T-cell (primary cell): ENCODE measurements at regions not wholly inside any gene's neighbourhood (a gene's known extent, or its start where the extent isn't known, plus 50 kb on each side); places are given as distances from the start of the nearest gene placed in this dataset.

Experiments used
- ATAC-seq, 4 experiments: fragments of 200-7000 bp in 3 of 4; fragments of 150-1000 bp in 1 of 4; cut with Tn5 transposase; replicated peaks in 1 of 4; 1 replicate in 3 of 4; 2 replicates in 1 of 4; pipeline ENCODE4 v1.10.0; 2021; ENCODE audit warnings: moderate library complexity in 3 of 4, mild to moderate bottlenecking in 2 of 4, moderate number of reproducible peaks in 1 of 4
- CTCF ChIA-PET, 2 donors: fragments of 300-600 bp; sonication (Branson Sonifier 250); formaldehyde crosslinking; loops; one replicate each; lab custom pipeline; 2022; ENCODE audit warnings: antibody characterized with exemption in 2 of 2; lab: Charles Lee
- POLR2A ChIA-PET, 2 donors: fragments of 300-600 bp; sonication (Branson Sonifier 250); formaldehyde crosslinking; loops; one replicate each; lab custom pipeline; 2022; ENCODE audit warnings: antibody characterized with exemption in 2 of 2; lab: Charles Lee
- DNase-seq, 35 experiments: peaks; one replicate each; pipeline versions ENCODE4 v3.0.0 to v3.0.0-alpha.2; 2013 to 2023
- H3K27ac ChIP-seq: one replicate; pipeline ENCODE4 v1.5.1; 2013; ENCODE audit warnings: low read length
- H3K27me3 ChIP-seq, 2 experiments: replicated peaks in 1 of 2; 1 replicate in 1 of 2; 2 replicates in 1 of 2; pipeline versions ENCODE4 v1.6.1 to v1.7.0; 2013; ENCODE audit warnings: low read length in 1 of 2, mixed read lengths in 1 of 2; ENCODE audit not compliant: control insufficient read depth in 2 of 2, insufficient read depth in 2 of 2; ENCODE audit errors: extremely low read depth in 1 of 2
- H3K36me3 ChIP-seq, 2 donors: 1 replicate in 1 of 2; 2 replicates in 1 of 2; pipeline versions ENCODE4 v1.6.1 to v1.7.0; 2013; ENCODE audit warnings: low read length in 1 of 2; ENCODE audit not compliant: control insufficient read depth in 2 of 2, insufficient read depth in 1 of 2; ENCODE audit errors: extremely low read depth in 1 of 2
- H3K4me1 ChIP-seq, 2 experiments: 1 replicate in 1 of 2; 2 replicates in 1 of 2; pipeline versions ENCODE4 v1.6.1 to v1.7.0; 2013; ENCODE audit warnings: low read length in 2 of 2, mixed read lengths in 1 of 2; ENCODE audit not compliant: insufficient read depth in 2 of 2, control insufficient read depth in 1 of 2; ENCODE audit errors: extremely low read depth in 1 of 2
- H3K4me3 ChIP-seq, 2 donors: 1 replicate in 1 of 2; 2 replicates in 1 of 2; pipeline versions ENCODE4 v1.5.1 to v1.7.0; 2013; ENCODE audit warnings: mild to moderate bottlenecking in 2 of 2, low read length in 1 of 2, moderate library complexity in 1 of 2; ENCODE audit not compliant: control insufficient read depth in 1 of 2; ENCODE audit errors: extremely low read depth in 1 of 2
- H3K9me3 ChIP-seq: 2 replicates; pipeline ENCODE4 v1.7.0; 2013
- H3K27ac Mint-ChIP-seq, 2 donors: one replicate each; pipeline ENCODE4 v1.8.0; 2020 to 2021; ENCODE audit warnings: mild to moderate bottlenecking in 2 of 2, mixed read lengths in 2 of 2
- H3K27me3 Mint-ChIP-seq, 2 donors: one replicate each; pipeline ENCODE4 v1.8.0; 2021 to 2022; ENCODE audit warnings: mixed read lengths in 2 of 2
- H3K36me3 Mint-ChIP-seq: one replicate; pipeline ENCODE4 v1.8.0; 2021; ENCODE audit warnings: mixed read lengths
- H3K4me1 Mint-ChIP-seq, 3 donors: one replicate each; pipeline ENCODE4 v1.8.0; 2020 to 2022; ENCODE audit warnings: mixed read lengths in 3 of 3, mild to moderate bottlenecking in 1 of 3
- H3K4me3 Mint-ChIP-seq, 3 donors: one replicate each; pipeline ENCODE4 v1.8.0; 2020 to 2022; ENCODE audit warnings: mild to moderate bottlenecking in 3 of 3, mixed read lengths in 3 of 3, moderate library complexity in 3 of 3
- H3K9me3 Mint-ChIP-seq, 3 donors: one replicate each; pipeline ENCODE4 v1.8.0; 2020 to 2022; ENCODE audit warnings: mixed read lengths in 3 of 3
- WGBS: methylation state at CpG from one replicate; pipeline ENCODE4 v1.1.5; 2013; ENCODE audit warnings: missing lambda C conversion rate; ENCODE audit not compliant: insufficient coverage; 5-methylcytosine and 5-hydroxymethylcytosine counted together

DNA sequence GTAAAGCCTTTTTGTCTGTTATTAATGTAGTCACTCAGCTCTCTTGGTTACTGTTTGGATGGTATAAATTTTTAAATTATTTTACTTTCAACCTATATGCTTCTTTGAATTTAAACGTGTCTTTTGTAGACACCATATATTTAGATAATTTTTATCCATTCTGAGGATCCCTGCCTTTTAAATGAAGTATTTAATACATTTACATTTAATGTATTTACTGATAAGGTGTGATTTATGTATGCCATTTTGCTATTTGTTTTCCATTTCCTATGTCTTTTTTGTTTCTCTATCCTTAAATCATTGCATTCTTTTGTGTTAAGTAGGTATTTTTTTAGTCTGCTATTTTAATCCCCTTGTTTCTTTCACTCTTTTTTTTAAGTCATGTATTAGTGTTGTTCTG is 238.0 kb downstream of the RAB28 start:
- H3K9me3 Mint-ChIP-seq: peaks cover 23 to 39% (median 28%) of the 10 kb centered on the region in 3 donors
- CTCF ChIA-PET: no interaction called here
- DNase-seq (no peak), ATAC-seq (no peak)
- POLR2A ChIA-PET: no interaction called here
- no peaks in the 10 kb centered on the region for H3K4me1 ChIP-seq
- no peaks in the 10 kb centered on the region for H3K27me3 Mint-ChIP-seq
- H3K4me3 Mint-ChIP-seq: no peak overlapping the region
- H3K27ac Mint-ChIP-seq: no peak overlapping the region
- no CpG with 5 or more reads among the region's 1 CpG for WGBS
- no peak overlapping the region for H3K27ac ChIP-seq
- H3K36me3 Mint-ChIP-seq: peaks cover 10% of the 10 kb centered on the region
- H3K27me3 ChIP-seq: no peaks in the 10 kb centered on the region
- H3K9me3 ChIP-seq: no peaks in the 10 kb centered on the region
- H3K4me3 ChIP-seq: no peak overlapping the region
- no peaks in the 10 kb centered on the region for H3K36me3 ChIP-seq
- no peaks in the 10 kb centered on the region for H3K4me1 Mint-ChIP-seq

DNA sequence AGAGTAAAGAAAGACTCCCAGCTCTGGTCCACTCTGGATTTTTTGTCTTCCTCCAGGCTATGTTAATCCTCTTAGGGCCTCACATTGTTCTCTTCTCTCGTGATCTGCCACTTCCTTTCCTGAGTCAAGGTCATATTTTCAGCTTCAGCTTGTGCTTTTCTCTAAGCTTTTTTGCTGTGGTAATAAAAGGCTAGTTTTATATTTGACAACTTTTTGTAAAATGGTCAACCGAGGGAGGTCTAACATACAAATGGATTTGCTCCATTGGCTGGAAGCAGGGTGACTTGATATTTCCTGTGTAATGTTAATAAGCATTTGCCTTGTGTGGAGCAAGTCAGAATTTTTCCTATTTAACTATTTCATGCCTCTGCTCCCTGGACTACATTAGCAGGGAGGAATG is 239.7 kb downstream of the RAB28 start:
- H3K27me3 ChIP-seq: no peaks in the 10 kb centered on the region
- no peaks in the 10 kb centered on the region for H3K4me1 ChIP-seq
- ATAC-seq (no peak), DNase-seq (no peak)
- H3K27ac ChIP-seq: no peak overlapping the region
- no peaks in the 10 kb centered on the region for H3K27me3 Mint-ChIP-seq
- H3K27ac Mint-ChIP-seq: no peak overlapping the region
- no peaks in the 10 kb centered on the region for H3K4me1 Mint-ChIP-seq
- WGBS: no CpG with 5 or more reads among the region's 2 CpGs
- no peaks in the 10 kb centered on the region for H3K36me3 ChIP-seq
- H3K9me3 Mint-ChIP-seq: peaks cover 12 to 30% (median 15%) of the 10 kb centered on the region in 3 donors
- H3K9me3 ChIP-seq: no peaks in the 10 kb centered on the region
- H3K36me3 Mint-ChIP-seq: peaks cover 7% of the 10 kb centered on the region
- ChIA-PET POLR2A (no interaction called here), CTCF (no interaction called here)
- no peak overlapping the region for H3K4me3 ChIP-seq
- H3K4me3 Mint-ChIP-seq: no peak overlapping the region

DNA sequence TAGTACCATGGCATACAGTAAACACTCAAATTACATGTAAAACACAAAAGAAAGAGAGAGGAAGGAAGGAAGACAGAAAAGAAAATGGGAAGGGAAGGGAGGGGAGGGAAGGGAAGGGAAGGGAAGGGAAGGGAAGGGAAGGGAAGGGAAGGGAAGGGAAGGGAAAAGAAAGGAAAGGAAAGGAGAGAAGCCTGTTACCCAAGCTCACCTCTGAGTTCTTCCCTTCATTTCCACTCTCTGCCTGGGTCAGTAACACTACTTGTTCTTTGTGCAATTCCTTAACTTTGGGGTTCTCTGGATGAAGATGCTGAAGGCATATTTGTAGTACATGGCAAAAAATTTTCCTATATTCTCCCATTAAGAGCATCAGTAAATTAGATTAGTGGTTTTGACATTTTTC is 241.0 kb downstream of the RAB28 start:
- ChIA-PET CTCF (no interaction called here), POLR2A (no interaction called here)
- Mint-ChIP-seq H3K9me3 (peaks cover 7 to 21% (median 9%) of the 10 kb centered on the region in 3 donors), H3K4me3 (no peak overlapping the region), H3K27me3 (no peaks in the 10 kb centered on the region), H3K27ac (no peak overlapping the region), H3K36me3 (peaks cover 7% of the 10 kb centered on the region), H3K4me1 (no peaks in the 10 kb centered on the region)
- Histone ChIP-seq H3K36me3 (no peaks in the 10 kb centered on the region), H3K4me1 (no peaks in the 10 kb centered on the region), H3K27ac (no peak overlapping the region), H3K27me3 (no peaks in the 10 kb centered on the region), H3K4me3 (no peak overlapping the region), H3K9me3 (no peaks in the 10 kb centered on the region)
- ATAC-seq: no peak
- DNase-seq: no peak

DNA sequence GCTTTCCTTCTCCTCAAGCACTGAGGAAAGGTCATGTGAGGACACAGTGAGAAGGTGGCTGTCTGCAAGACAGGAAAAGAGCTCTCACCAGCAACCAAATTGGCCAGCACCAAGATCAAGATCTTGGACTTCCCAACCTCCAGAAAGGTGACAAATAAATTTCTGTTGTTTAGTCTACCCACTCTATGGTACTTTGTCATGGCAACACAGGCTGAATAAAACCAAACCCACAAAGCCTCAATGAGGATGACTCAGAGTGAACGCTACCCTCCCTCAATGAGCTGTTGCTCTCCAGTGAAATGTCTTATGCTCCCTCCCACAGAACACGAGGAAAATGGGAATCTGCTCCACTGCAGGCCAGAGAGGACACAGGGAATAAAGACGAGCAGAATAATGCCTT is 244.1 kb downstream of the RAB28 start:
- ATAC-seq: no peak
- no peak overlapping the region for H3K4me3 Mint-ChIP-seq
- no peaks in the 10 kb centered on the region for H3K4me1 ChIP-seq
- POLR2A ChIA-PET: no interaction called here
- DNase-seq: no peak
- no peaks in the 10 kb centered on the region for H3K4me1 Mint-ChIP-seq
- H3K27me3 ChIP-seq: no peaks in the 10 kb centered on the region
- H3K4me3 ChIP-seq: no peak overlapping the region
- peaks cover 0 to 16% (median 11%) of the 10 kb centered on the region in 3 donors for H3K9me3 Mint-ChIP-seq
- H3K36me3 ChIP-seq: no peaks in the 10 kb centered on the region
- H3K27ac ChIP-seq: no peak overlapping the region
- no peak overlapping the region for H3K27ac Mint-ChIP-seq
- H3K36me3 Mint-ChIP-seq: peaks cover 4% of the 10 kb centered on the region
- no peaks in the 10 kb centered on the region for H3K9me3 ChIP-seq
- 57% methylated on average over 3 of the region's 3 CpGs for WGBS
- H3K27me3 Mint-ChIP-seq: no peaks in the 10 kb centered on the region
- CTCF ChIA-PET: interaction anchor here in 1 of 2 donors (0.5 kb wide), 1 partner anchor 1986 kb away, joined by 4 read pairs; no protein-coding TSS in a partner anchor

DNA sequence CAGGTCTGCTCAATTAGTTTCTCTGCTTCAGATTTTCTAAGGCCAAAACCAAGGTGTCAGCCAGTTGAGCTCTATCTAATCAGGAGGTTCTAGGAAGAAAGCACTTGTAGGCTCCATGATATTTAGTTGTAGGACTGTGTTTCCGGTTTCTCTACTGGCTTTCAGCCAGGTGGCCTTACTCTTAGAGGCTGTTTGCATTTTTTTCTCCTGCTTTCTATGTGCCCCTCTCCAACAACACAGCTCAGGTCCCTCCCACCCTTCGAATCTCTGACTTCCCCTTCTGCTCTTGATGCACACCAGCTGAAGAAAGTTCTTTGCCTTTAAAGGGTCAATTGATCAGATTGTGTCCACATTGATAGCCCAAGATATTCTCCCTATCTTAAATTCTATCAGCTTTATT is 245.2 kb downstream of the RAB28 start:
- Mint-ChIP-seq H3K36me3 (peaks cover 4% of the 10 kb centered on the region), H3K27ac (no peak overlapping the region)

DNA sequence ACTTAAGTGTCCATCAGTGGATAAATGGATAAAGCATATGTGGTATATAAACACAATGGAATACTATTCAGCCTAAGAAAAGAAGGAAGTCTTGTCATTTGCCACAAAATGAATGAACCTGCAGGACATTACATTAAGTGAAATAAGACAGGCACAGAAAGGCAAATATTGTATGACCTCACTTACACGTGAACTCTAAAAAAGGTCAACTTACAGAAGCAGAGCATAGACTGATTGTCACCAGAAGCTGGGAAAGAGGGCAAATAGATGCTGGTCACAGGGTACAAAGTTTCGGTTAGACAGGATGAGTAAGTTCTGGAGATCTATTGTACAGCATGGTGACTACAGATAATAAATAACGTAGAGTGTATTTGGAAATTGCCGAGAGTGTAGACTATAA is 247.7 kb downstream of the RAB28 start:
- no peak overlapping the region for H3K27ac Mint-ChIP-seq

More for the DNA sequence above, 245.2 kb downstream of the RAB28 start:
- Histone ChIP-seq H3K4me3 (no peak overlapping the region), H3K27me3 (no peaks in the 10 kb centered on the region), H3K9me3 (no peaks in the 10 kb centered on the region), H3K36me3 (no peaks in the 10 kb centered on the region), H3K27ac (no peak overlapping the region), H3K4me1 (no peaks in the 10 kb centered on the region)
- ChIA-PET CTCF (no interaction called here), POLR2A (interaction anchor here in 1 of 2 donors (0.6 kb wide), 1 partner anchor 199 kb away, joined by 3 read pairs; no protein-coding TSS in a partner anchor)
- no peak for DNase-seq
- Mint-ChIP-seq H3K27me3 (no peaks in the 10 kb centered on the region), H3K9me3 (peaks cover 0 to 11% (median 8%) of the 10 kb centered on the region in 3 donors), H3K4me1 (no peaks in the 10 kb centered on the region), H3K4me3 (no peak overlapping the region)
- ATAC-seq: no peak
- 63% methylated on average over 1 of the region's 2 CpGs for WGBS

DNA sequence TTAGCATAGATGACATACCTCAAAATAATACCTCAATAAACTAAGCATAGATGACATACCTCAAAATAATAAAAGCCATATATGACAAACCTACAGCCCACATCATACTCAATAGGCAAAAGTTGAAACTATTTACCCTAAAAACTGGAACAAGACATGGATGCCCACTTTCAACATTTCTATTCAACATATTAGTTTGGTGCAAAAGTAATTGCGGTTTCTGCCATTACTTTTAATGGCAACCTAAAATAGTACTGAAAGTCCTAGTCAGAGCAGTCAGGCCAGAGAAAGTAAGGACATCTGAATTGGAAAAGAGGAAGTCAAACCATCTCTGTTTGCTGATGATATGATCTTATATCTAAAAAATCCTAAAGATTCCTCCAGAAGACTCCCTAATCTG is 250.4 kb downstream of the RAB28 start:
- WGBS: no CpG with 5 or more reads among the region's 1 CpG
- H3K9me3 Mint-ChIP-seq: peaks cover 17 to 43% (median 41%) of the 10 kb centered on the region in 3 donors
- POLR2A ChIA-PET: no interaction called here

More for the DNA sequence above, 247.7 kb downstream of the RAB28 start:
- no peaks in the 10 kb centered on the region for H3K27me3 Mint-ChIP-seq
- CTCF ChIA-PET: no interaction called here
- H3K36me3 ChIP-seq: no peaks in the 10 kb centered on the region
- no peaks in the 10 kb centered on the region for H3K9me3 ChIP-seq
- no peak overlapping the region for H3K4me3 ChIP-seq
- ATAC-seq: no peak
- no peaks in the 10 kb centered on the region for H3K4me1 Mint-ChIP-seq
- DNase-seq: no peak
- H3K36me3 Mint-ChIP-seq: no peaks in the 10 kb centered on the region
- H3K27ac ChIP-seq: no peak overlapping the region
- H3K9me3 Mint-ChIP-seq: peaks cover 2 to 25% (median 21%) of the 10 kb centered on the region in 3 donors
- 100% methylated on average over 2 of the region's 4 CpGs for WGBS
- H3K4me1 ChIP-seq: no peaks in the 10 kb centered on the region
- H3K4me3 Mint-ChIP-seq: no peak overlapping the region
- H3K27me3 ChIP-seq: no peaks in the 10 kb centered on the region
- POLR2A ChIA-PET: no interaction called here

More for the DNA sequence above, 250.4 kb downstream of the RAB28 start:
- no peak for ATAC-seq
- Mint-ChIP-seq H3K4me1 (no peaks in the 10 kb centered on the region), H3K4me3 (no peak overlapping the region), H3K36me3 (peaks cover 13% of the 10 kb centered on the region), H3K27me3 (no peaks in the 10 kb centered on the region), H3K27ac (no peak overlapping the region)
- no peaks in the 10 kb centered on the region for H3K36me3 ChIP-seq
- CTCF ChIA-PET: no interaction called here
- H3K4me3 ChIP-seq: no peak overlapping the region
- H3K4me1 ChIP-seq: no peaks in the 10 kb centered on the region
- DNase-seq: no peak
- no peaks in the 10 kb centered on the region for H3K9me3 ChIP-seq
- H3K27ac ChIP-seq: no peak overlapping the region
- H3K27me3 ChIP-seq: no peaks in the 10 kb centered on the region
